Cardiac muscle cell (in vitro differentiated cells and primary cell): ENCODE measurements at regions not wholly inside any gene's neighbourhood (a gene's known extent, or its start where the extent isn't known, plus 50 kb on each side); places are given as distances from the start of the nearest gene placed in this dataset.

Source experiments
- DNase-seq, 2 donors: peaks; one replicate each; pipeline versions ENCODE4 v3.0.0 to v3.0.0-alpha.2; 2010 to 2017; ENCODE audit warnings: low read depth in 1 of 2, low spot score in 1 of 2
- H3K27ac ChIP-seq: fragments of 200-600 bp; sonication (generic); 2 replicates; pipeline ENCODE4 v1.5.1; 2016
- H3K27me3 ChIP-seq: fragments of 200-600 bp; sonication (generic); 2 replicates; pipeline ENCODE4 v1.6.0; 2016; ENCODE audit warnings: control low read depth
- H3K36me3 ChIP-seq: fragments of 200-600 bp; sonication (generic); 2 replicates; pipeline ENCODE4 v1.5.1; 2016; ENCODE audit warnings: control low read depth
- H3K4me1 ChIP-seq: fragments of 200-600 bp; sonication (generic); 2 replicates; pipeline ENCODE4 v1.8.1; 2017; ENCODE audit warnings: low read depth, mild to moderate bottlenecking, mixed run types
- H3K4me3 ChIP-seq: fragments of 200-600 bp; sonication (generic); 2 replicates; pipeline ENCODE4 v1.5.1; 2016; ENCODE audit warnings: mild to moderate bottlenecking
- H3K9me3 ChIP-seq: fragments of 200-600 bp; sonication (generic); 2 replicates; pipeline ENCODE4 v1.5.1; 2017; ENCODE audit warnings: low read depth, mild to moderate bottlenecking, control low read depth
- TF ChIP-seq, protein P1 (sequence below): IDR thresholded peaks from 2 replicates; pipeline ENCODE4 v1.5.1; 2012; ENCODE audit warnings: low read depth, mild to moderate bottlenecking, low read length

DNA sequence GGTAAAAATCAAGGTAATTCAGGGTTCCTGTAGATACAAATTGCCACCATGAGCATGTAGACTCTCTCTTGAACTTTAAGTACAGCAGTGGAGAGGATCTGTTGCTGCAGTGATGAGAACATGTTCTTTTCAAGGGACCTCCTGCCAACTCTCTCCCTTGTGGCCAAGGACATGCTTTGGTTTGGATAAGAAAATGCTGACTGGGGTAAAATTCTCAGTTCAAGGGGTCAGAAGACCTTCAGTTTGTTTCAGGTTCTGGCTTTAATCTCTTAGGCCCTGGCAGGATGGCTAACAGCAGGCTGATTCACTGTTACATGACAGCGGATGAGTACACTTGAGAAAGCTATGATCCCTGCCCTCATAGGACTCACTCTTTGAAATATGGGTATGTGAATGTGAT, 299.2 kb upstream of the NMUR2 start:
- Histone ChIP-seq H3K4me1 (no peaks in the 10 kb centered on the region), H3K36me3 (no peaks in the 10 kb centered on the region), H3K9me3 (no peaks in the 10 kb centered on the region), H3K4me3 (no peak overlapping the region), H3K27me3 (no peaks in the 10 kb centered on the region), H3K27ac (no peak overlapping the region)
- DNase-seq = no peak
- TF ChIP-seq, protein P1, sequence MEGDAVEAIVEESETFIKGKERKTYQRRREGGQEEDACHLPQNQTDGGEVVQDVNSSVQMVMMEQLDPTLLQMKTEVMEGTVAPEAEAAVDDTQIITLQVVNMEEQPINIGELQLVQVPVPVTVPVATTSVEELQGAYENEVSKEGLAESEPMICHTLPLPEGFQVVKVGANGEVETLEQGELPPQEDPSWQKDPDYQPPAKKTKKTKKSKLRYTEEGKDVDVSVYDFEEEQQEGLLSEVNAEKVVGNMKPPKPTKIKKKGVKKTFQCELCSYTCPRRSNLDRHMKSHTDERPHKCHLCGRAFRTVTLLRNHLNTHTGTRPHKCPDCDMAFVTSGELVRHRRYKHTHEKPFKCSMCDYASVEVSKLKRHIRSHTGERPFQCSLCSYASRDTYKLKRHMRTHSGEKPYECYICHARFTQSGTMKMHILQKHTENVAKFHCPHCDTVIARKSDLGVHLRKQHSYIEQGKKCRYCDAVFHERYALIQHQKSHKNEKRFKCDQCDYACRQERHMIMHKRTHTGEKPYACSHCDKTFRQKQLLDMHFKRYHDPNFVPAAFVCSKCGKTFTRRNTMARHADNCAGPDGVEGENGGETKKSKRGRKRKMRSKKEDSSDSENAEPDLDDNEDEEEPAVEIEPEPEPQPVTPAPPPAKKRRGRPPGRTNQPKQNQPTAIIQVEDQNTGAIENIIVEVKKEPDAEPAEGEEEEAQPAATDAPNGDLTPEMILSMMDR = no peak

DNA sequence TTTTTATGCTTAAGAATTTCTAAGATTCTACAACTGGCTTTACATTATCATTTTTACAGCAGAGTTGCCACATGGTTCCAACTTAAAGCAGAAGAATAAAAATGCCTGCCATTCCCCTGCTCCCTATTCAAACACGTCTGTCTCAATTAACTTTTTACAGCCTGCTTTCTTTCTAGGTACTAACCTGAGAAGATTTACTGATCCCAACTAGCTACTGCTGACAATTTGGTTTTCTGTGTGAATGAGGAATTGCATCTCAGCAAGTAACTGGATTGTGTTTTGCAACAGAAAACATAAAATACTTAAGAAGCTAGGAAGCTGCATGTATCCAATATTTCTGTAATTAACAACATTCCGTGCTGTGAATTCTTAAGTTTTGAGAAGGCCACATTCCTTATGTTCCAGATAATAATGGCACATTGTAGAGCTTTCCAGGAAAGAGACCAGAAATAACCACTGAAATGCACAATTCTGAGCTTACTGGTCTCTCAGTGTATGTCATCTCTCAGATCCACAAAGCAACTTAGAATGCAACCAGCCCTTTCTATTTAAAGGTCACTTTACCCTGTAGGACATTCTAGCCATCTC, 306.8 kb upstream of the NMUR2 start:
- Histone ChIP-seq H3K27me3 (no peaks in the 10 kb centered on the region), H3K4me1 (no peaks in the 10 kb centered on the region), H3K4me3 (no peak overlapping the region), H3K27ac (no peak overlapping the region), H3K36me3 (no peaks in the 10 kb centered on the region), H3K9me3 (no peaks in the 10 kb centered on the region)
- TF ChIP-seq, protein P1 = no peak
- DNase-seq = no peak

DNA sequence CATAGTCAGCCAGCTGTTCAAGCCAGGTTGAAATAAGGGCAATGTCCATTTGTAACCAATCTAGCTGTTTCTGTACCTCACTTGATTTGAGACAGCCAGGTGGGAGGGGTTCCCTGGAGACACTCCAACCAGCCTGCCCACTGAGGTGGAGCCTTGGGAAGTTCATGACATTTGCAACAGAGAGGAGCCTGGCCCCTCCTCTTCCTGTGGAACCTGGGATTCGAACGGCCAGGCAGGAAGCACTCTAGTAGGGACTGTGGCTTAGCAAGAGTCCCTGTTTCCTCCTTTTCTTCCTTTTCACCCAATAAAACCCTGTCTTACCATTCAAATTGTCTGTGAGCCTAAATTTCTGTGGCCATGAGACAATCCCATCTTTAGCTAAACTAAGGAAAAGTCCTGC, 312.3 kb upstream of the NMUR2 start:
- no peak for DNase-seq
- Histone ChIP-seq H3K27ac (no peak overlapping the region), H3K36me3 (no peaks in the 10 kb centered on the region), H3K9me3 (no peaks in the 10 kb centered on the region), H3K4me3 (no peak overlapping the region), H3K4me1 (no peaks in the 10 kb centered on the region), H3K27me3 (no peaks in the 10 kb centered on the region)
- TF ChIP-seq, protein P1 = no peak

DNA sequence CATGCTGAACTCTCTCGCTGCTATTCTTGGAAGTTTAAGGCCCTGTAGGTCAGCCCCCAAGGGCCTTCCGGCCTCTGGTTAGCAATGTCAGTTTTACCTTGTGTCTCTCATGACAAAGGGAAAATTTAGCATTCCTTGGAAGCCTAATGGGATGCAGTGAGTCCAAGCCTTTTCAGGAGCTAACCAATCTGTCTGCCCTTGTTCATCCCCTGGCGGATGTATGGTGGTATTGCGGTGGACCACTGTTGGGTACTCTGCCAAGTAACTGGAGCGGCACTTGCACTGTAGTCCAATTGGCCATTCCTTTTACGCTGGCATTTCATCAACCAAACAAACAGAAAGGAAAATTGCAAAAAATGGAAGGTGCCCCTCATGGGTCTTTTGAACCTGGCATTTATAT, 318.4 kb upstream of the NMUR2 start:
- DNase-seq = no peak

DNA sequence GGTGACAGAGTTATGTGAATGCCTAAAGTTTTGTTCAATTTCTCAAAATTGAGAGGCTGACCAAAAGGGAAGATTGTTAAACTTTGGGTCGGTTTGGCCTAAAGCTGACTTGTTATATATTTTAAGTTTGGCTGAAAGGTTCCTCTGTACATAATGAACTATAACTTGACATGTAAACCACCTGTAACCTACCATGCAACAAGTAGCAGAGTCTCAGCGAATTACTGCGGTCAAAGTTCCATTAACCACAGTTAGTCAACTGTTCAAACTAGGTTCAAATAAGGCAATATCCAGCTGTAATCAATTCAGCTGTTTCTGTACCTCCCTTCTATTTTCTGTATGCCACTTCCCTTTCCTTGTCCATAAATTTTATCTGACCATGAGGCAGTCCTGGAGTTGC, 325.1 kb upstream of the NMUR2 start:
- no peaks in the 10 kb centered on the region for H3K4me1 ChIP-seq
- no peaks in the 10 kb centered on the region for H3K36me3 ChIP-seq
- H3K27me3 ChIP-seq = no peaks in the 10 kb centered on the region
- H3K9me3 ChIP-seq = no peaks in the 10 kb centered on the region
- TF ChIP-seq, protein P1 = no peak
- DNase-seq = no peak
- H3K4me3 ChIP-seq = no peak overlapping the region
- no peak overlapping the region for H3K27ac ChIP-seq

More for the DNA sequence above, 318.4 kb upstream of the NMUR2 start:
- H3K4me1 ChIP-seq = no peaks in the 10 kb centered on the region
- no peak overlapping the region for H3K27ac ChIP-seq
- H3K36me3 ChIP-seq = no peaks in the 10 kb centered on the region
- no peaks in the 10 kb centered on the region for H3K27me3 ChIP-seq
- H3K9me3 ChIP-seq = no peaks in the 10 kb centered on the region
- H3K4me3 ChIP-seq = no peak overlapping the region
- TF ChIP-seq, protein P1 = no peak

DNA sequence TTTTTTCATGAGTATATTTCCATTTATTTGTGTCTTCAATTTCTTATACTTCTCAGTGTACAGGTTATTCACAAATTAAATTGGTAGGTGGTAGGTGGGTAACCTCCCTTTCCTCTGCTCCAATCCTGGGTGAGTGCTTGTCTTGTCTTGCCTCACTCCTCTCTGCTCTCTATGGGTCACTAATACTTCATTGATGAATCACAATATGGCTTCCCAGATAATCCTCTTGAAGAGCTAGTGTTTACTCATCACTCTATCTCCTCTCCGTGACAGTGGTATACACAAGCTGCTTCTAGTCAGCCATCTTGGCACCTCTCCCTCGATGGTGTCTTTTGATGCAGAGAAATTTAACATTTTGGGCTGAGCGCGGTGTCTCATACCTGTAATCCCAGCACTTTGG, 331.8 kb upstream of the NMUR2 start:
- DNase-seq = no peak
- Histone ChIP-seq H3K4me3 (no peak overlapping the region), H3K4me1 (no peaks in the 10 kb centered on the region), H3K27ac (no peak overlapping the region), H3K36me3 (no peaks in the 10 kb centered on the region), H3K9me3 (no peaks in the 10 kb centered on the region), H3K27me3 (no peaks in the 10 kb centered on the region)
- TF ChIP-seq, protein P1 = no peak
